GM10266 (cell line): ENCODE measurements at regions not wholly inside any gene's neighbourhood (a gene's known extent, or its start where the extent isn't known, plus 50 kb on each side); places are given as distances from the start of the nearest gene placed in this dataset.

Experiments
- DNase-seq: peaks from one replicate; pipeline ENCODE4 v3.0.0; 2012; ENCODE audit errors: extremely low spot score
- TF ChIP-seq, protein P1 (sequence below): IDR thresholded peaks from 2 replicates; pipeline ENCODE4 v1.5.1; 2012; ENCODE audit warnings: mild to moderate bottlenecking, low read depth; ENCODE audit not compliant: control insufficient read depth, insufficient read depth; ENCODE audit errors: missing control alignments

DNA sequence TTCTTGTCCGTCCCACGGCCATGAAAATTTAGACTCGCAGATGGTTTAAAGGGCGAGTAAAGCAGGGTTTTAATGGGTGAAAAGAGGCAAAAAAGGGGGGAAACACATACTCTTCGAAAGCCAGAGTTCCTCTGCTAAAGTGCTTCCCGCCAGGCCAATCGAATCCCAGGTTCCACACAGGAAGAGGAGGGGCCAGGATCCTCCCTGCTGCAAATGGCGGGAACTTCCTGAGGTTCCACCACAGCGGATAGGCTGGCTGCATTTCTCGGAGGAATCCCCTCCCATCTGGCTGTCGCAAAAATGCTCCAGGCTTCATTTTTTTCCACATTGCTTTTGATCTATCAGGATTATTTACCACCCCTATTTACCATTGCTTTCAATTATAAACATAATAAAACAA is 670.1 kb upstream of the CA10 start:
- TF ChIP-seq, protein P1, sequence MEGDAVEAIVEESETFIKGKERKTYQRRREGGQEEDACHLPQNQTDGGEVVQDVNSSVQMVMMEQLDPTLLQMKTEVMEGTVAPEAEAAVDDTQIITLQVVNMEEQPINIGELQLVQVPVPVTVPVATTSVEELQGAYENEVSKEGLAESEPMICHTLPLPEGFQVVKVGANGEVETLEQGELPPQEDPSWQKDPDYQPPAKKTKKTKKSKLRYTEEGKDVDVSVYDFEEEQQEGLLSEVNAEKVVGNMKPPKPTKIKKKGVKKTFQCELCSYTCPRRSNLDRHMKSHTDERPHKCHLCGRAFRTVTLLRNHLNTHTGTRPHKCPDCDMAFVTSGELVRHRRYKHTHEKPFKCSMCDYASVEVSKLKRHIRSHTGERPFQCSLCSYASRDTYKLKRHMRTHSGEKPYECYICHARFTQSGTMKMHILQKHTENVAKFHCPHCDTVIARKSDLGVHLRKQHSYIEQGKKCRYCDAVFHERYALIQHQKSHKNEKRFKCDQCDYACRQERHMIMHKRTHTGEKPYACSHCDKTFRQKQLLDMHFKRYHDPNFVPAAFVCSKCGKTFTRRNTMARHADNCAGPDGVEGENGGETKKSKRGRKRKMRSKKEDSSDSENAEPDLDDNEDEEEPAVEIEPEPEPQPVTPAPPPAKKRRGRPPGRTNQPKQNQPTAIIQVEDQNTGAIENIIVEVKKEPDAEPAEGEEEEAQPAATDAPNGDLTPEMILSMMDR = no peak
- no peak for DNase-seq

DNA sequence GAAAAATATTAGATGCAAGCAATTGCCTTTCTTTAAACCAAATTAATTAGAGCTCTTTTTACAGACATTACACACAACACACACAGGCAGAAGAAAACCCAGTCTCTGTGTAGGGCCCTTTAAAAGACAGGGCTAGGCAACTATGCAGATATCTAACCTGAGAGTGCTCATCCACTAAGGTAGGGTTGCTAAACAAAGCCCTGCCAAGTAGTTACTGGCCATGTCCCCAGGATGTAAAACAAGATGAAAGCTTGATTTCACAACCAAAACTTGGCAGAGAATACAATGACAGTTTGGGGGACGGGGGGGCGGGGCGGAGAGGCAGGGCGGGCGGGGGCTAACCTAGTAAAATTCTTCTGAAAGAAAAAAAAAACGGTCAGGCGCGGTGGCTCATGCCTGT is 669.0 kb upstream of the CA10 start:
- TF ChIP-seq, protein P1 = no peak
- no peak for DNase-seq

DNA sequence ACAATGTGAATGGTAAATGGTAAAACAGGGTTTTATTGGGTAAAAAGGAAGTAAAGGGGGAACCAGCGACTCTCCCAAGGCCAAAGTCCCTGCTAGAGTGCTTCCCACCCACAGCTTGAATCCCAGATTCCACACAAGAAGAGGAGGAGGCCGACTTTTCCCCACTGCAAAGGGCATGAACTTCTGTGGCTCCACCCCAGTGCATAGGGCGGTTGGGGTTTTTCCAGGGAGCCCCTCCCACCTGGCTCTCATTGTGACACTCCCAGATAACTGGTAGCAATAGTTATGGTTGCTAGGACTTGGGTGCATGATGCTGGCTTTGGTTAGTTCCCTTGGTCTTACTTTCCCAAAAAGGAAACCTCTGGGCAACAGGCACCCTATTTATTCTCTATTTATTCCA is 666.0 kb upstream of the CA10 start:
- no peak for DNase-seq
- TF ChIP-seq, protein P1 = no peak

DNA sequence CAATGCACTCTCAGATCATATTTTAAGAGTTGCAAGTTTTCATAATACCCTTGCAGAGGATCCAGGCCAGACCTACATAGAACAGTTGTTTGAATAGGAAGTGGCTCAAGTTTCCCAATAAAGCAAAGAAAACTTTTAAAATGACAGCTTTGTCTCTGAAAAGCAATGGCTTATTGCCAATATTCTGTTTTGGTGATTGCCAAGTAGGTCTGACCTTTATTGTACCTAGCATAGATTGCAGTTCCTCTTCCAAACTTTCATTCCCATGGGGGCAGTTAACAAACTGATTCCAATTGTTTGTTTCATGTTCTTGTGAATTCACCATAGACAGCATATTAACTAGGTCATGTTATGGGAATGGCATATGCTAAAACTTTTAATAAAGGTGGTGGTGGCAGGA is 664.6 kb upstream of the CA10 start:
- DNase-seq = no peak
- TF ChIP-seq, protein P1 = no peak

DNA sequence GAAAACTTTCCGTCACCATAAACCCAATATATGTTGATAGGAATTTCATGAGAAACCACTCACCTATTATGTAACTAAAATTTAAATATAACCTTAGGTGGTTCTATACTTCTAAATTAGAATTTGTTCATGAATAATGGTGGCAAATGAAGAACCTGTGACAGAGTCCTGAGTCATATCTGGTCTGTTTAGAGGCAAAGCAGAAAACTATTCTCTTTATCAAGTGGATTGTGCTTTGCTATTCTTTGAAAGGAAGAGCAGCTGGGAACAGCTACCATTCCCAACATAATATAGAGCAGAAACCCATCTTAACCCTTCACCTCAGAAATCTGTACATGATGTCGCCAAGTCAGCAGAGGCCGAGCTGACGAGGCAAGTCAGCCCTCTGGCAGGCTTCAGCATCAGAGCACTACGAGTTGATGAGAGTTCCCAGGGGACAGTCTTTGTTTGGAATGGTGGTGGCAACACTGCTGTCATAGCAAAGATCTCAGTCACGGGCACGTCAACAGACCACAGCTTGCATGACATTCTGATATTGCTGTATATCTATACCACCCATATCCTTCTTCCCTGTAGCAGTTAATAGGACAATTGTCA is 631.9 kb upstream of the CA10 start:
- no peak for DNase-seq
- TF ChIP-seq, protein P1 = no peak

DNA sequence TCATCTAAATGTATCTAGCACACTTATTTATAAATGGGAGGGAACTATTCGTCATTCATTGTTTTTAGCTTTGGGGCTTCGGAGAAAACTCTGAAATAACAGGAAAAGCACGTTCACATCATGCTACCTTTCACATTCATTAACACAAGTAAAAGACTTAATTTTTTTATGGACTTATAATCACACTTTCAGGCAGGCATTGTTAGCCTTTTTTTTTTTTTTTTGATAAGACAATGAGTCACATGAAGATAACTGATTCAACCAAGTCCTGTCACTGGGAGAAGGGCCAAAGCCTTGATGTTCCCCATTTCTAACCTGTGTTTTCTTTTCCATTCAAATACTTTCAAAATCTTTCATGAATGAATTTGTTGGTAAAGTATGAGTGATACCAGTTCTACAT is 631.3 kb upstream of the CA10 start:
- DNase-seq = no peak
- TF ChIP-seq, protein P1 = no peak

DNA sequence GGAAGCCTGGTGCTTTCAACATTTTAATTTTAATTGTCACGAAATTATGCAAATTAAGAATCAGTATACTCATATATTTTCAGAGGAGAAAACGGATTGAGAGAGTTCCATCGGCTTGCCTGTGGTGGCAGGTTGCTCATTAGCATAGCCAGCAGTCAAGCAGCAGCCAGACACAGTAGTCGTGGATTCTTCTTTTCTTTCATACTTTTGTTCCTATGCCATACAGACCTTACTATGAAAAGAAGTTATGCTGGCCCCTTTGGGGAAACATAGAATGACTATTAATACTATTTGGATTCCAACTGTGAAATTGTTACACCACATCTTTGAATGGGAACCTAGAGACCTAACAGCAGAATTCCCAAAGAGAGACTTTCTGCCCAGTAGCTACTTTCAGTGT is 617.7 kb upstream of the CA10 start:
- TF ChIP-seq, protein P1 = no peak
- no peak for DNase-seq
